SU-DHL-6 (cell line): ENCODE measurements at regions not wholly inside any gene's neighbourhood (a gene's known extent, or its start where the extent isn't known, plus 50 kb on each side); places are given as distances from the start of the nearest gene placed in this dataset.

Source experiments
- H2AFZ ChIP-seq: fragments of 200-600 bp; sonication (generic); 2 replicates; pipeline ENCODE4 v1.6.1; 2014; ENCODE audit warnings: low read depth, mild to moderate bottlenecking, moderate library complexity, mixed read lengths, antibody characterized with exemption, low read length; ENCODE audit not compliant: severe bottlenecking
- H3F3A ChIP-seq: fragments of 200-600 bp; shearing (Covaris generic); 2 replicates; pipeline ENCODE4 v1.6.0; 2016; ENCODE audit warnings: antibody characterized with exemption, mild to moderate bottlenecking; ENCODE audit not compliant: insufficient read depth
- H3K27ac ChIP-seq: fragments of 200-600 bp; sonication (generic); 2 replicates; pipeline ENCODE4 v1.5.1; 2016; ENCODE audit warnings: low read depth, mild to moderate bottlenecking, low read length, moderate library complexity, mixed read lengths
- H3K27me3 ChIP-seq: fragments of 200-600 bp; sonication (generic), shearing (Covaris generic); 2 replicates; pipeline ENCODE4 v1.6.0; 2014; ENCODE audit warnings: mild to moderate bottlenecking, low read length
- H3K36me3 ChIP-seq: fragments of 200-600 bp; sonication (generic); 2 replicates; pipeline ENCODE4 v1.6.1; 2014; ENCODE audit warnings: mild to moderate bottlenecking, low read length, mixed read lengths
- H3K4me2 ChIP-seq: fragments of 300-600, 200-600 bp; shearing (Covaris generic), sonication (generic); 2 replicates; pipeline ENCODE4 v1.6.0; 2014; ENCODE audit warnings: low read length, low read depth, mild to moderate bottlenecking; ENCODE audit not compliant: poor library complexity, severe bottlenecking
- H3K4me3 ChIP-seq: fragments of 200-600 bp; sonication (generic); 2 replicates; pipeline ENCODE4 v1.5.1; 2014; ENCODE audit warnings: antibody characterized with exemption, low read length, mild to moderate bottlenecking, mixed read lengths; ENCODE audit not compliant: insufficient read depth, poor library complexity, severe bottlenecking
- H3K79me2 ChIP-seq: fragments of 200-600 bp; sonication (generic); 2 replicates; pipeline ENCODE4 v1.6.1; 2014; ENCODE audit warnings: mild to moderate bottlenecking, low read length, moderate library complexity; ENCODE audit not compliant: insufficient read depth
- H3K9ac ChIP-seq: fragments of 200-600 bp; sonication (generic); 2 replicates; pipeline ENCODE4 v1.7.0; 2014; ENCODE audit warnings: mild to moderate bottlenecking, low read length
- H3K9me2 ChIP-seq: fragments of 200-600 bp; sonication (generic); replicated peaks from 2 replicates; pipeline ENCODE4 v1.6.1; 2014; ENCODE audit warnings: low read length; ENCODE audit not compliant: insufficient read depth
- H3K9me3 ChIP-seq: fragments of 200-600 bp; sonication (generic); 2 replicates; pipeline ENCODE4 v1.6.1; 2014; ENCODE audit warnings: low read length, mixed read lengths; ENCODE audit not compliant: insufficient read depth
- H4K20me1 ChIP-seq: fragments of 200-600 bp; sonication (generic); 2 replicates; pipeline ENCODE4 v1.6.1; 2014; ENCODE audit warnings: low read depth, mild to moderate bottlenecking, antibody characterized with exemption, low read length, moderate library complexity, mixed read lengths
- EZH2phosphoT487 ChIP-seq: fragments of 200-600 bp; sonication (generic), shearing (Covaris generic); conservative IDR thresholded peaks from 2 replicates; pipeline ENCODE4 v1.6.1; 2018; ENCODE audit warnings: mild to moderate bottlenecking, antibody characterized with exemption, low read length, moderate library complexity, mixed read lengths
- TF ChIP-seq, protein P1 (sequence below): fragments of 200-600 bp; sonication (generic); IDR thresholded peaks from one replicate; pipeline ENCODE4 v1.5.1; 2017; ENCODE audit warnings: antibody characterized with exemption, mild to moderate bottlenecking, low read length, moderate library complexity; ENCODE audit not compliant: insufficient read depth, poor library complexity, severe bottlenecking

DNA sequence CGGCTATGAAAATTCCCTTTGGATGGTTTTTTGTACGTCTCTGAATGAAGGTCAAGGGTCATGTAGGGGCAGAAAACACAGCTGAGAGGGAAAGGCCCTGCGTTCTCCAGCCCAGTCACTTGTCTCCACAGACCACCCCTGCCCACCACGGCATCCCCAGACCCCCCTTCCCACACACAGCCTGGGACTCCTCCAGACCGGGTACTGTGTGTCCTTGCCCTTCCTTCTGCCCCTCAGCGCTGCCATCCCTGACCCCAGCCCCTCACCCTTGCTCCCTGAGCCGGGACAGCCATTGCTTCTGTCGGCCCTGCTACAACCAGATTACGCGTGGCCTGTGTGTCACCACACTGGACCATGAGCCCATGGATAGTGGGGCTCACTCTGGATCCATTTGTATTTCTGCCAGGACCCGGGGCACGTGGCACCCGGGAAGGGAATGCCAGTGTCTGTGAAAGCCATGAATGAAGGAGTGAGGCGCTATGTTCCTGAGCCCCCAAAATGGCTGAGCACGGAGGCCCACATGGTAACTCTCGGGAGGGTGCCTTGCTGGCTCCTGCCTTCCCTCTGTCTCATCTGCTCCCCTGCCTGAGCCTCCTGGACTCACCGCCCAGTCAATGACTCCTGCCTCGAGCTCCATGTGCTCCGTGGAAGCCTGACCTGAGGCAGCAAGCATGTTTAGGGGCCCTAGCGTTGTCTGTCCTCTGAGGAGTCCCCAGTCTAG is 139.1 kb upstream of the FOXF1 start:
- Histone ChIP-seq H3F3A (no peaks in the 10 kb centered on the region), H3K27me3 (no peaks in the 10 kb centered on the region), H3K79me2 (no peaks in the 10 kb centered on the region), H2AFZ (no peak overlapping the region), H3K9me2 (no peaks in the 10 kb centered on the region), H3K27ac (no peak overlapping the region), H3K4me3 (no peak overlapping the region), H3K4me2 (no peak overlapping the region), H4K20me1 (no peaks in the 10 kb centered on the region), H3K36me3 (no peaks in the 10 kb centered on the region), H3K9me3 (no peaks in the 10 kb centered on the region), H3K9ac (no peak overlapping the region)
- TF ChIP-seq EZH2phosphoT487, result no peak
- TF ChIP-seq, protein P1, sequence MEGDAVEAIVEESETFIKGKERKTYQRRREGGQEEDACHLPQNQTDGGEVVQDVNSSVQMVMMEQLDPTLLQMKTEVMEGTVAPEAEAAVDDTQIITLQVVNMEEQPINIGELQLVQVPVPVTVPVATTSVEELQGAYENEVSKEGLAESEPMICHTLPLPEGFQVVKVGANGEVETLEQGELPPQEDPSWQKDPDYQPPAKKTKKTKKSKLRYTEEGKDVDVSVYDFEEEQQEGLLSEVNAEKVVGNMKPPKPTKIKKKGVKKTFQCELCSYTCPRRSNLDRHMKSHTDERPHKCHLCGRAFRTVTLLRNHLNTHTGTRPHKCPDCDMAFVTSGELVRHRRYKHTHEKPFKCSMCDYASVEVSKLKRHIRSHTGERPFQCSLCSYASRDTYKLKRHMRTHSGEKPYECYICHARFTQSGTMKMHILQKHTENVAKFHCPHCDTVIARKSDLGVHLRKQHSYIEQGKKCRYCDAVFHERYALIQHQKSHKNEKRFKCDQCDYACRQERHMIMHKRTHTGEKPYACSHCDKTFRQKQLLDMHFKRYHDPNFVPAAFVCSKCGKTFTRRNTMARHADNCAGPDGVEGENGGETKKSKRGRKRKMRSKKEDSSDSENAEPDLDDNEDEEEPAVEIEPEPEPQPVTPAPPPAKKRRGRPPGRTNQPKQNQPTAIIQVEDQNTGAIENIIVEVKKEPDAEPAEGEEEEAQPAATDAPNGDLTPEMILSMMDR, result no peak

DNA sequence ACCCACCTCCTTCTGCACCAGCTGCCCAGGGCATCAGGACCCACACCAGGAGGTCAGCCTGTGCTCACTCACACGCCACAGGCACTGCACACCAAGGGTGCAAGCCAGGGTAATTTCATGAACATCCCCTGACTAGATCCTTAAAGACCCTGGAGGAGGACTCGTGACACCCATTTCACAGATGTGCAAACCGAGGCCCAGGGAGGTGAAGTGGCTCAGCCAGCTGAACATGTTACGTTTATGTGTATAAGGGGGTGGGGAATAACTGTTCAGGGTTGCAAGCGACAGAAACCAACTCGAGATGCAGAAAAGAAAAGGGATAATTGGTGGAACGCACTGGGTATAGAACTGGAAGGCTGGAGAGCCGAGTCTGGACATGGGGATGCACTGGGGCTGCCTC is 138.1 kb upstream of the FOXF1 start:
- H3K27ac ChIP-seq, result no peak overlapping the region
- TF ChIP-seq, protein P1, result no peak
- TF ChIP-seq EZH2phosphoT487, result no peak
- H3K4me2 ChIP-seq, result no peak overlapping the region
- H3K79me2 ChIP-seq, result no peaks in the 10 kb centered on the region
- H3K9ac ChIP-seq, result no peak overlapping the region
- H3K9me3 ChIP-seq, result no peaks in the 10 kb centered on the region
- no peaks in the 10 kb centered on the region for H3K27me3 ChIP-seq
- H3K36me3 ChIP-seq, result no peaks in the 10 kb centered on the region
- no peaks in the 10 kb centered on the region for H3F3A ChIP-seq
- H3K4me3 ChIP-seq, result no peak overlapping the region
- H3K9me2 ChIP-seq, result no peaks in the 10 kb centered on the region
- no peaks in the 10 kb centered on the region for H4K20me1 ChIP-seq
- H2AFZ ChIP-seq, result no peak overlapping the region

DNA sequence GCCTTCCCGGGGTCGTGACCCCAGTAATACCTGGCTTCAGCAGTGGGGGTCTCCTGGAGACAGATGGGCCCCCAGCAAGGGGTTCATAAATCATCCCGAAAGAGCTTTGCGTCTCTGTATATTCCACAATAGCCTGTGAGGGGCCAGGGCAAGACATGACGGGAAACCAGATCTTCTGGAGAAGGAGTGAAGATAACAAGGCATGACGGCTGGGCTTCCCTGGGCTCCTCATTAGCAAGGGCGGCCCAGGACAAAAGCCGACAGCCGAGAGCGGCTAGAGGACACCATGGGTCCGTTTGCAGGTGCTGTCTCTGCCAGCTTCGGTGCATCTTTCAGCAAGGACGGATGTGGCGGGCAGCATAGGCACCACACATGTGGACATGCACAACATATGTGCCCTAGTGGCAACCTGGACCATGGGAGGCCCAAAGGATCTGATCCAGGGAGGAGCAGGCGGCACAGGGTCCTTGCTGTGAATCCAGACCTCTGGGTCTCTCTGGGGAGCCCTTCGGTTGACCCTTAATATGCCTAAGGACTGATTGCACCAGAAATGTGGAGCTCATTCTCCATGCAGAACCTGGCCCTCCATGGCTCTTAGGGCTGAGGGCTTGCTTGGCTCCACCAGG is 136.9 kb upstream of the FOXF1 start:
- Histone ChIP-seq H4K20me1 (no peaks in the 10 kb centered on the region), H3K9me2 (no peaks in the 10 kb centered on the region), H3F3A (no peaks in the 10 kb centered on the region), H3K36me3 (no peaks in the 10 kb centered on the region), H3K4me2 (no peak overlapping the region), H2AFZ (no peak overlapping the region), H3K9ac (no peak overlapping the region), H3K27me3 (no peaks in the 10 kb centered on the region), H3K27ac (no peak overlapping the region), H3K4me3 (no peak overlapping the region), H3K79me2 (no peaks in the 10 kb centered on the region), H3K9me3 (no peaks in the 10 kb centered on the region)
- TF ChIP-seq EZH2phosphoT487, result no peak

DNA sequence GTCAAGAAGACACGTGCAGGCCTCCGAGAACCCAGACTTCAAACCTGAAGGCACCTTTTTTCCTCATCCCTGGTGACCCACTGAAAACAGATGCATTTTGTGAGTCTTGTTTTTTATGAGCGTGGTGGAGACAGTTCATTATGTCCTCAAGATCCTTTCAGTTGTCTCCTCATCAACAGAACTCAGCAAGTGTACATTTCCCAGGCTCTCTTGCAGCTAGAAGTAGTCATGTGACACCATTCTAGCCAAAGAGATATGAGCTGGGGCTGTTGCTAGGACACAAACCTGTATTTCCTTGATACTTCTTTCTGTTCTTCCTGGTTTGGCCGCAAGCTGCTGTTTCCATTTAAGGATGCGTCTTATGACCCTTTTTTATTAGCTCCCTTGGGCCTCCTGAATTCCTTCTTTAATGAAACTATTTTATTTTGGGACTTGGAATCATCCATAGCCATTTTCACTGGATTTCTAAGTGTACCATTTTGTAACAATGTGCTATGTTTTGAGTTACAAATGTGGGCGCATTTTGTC is 135.7 kb upstream of the FOXF1 start:
- Histone ChIP-seq H2AFZ (no peak overlapping the region), H3K9ac (no peak overlapping the region), H4K20me1 (no peaks in the 10 kb centered on the region), H3K9me3 (no peaks in the 10 kb centered on the region), H3F3A (no peaks in the 10 kb centered on the region), H3K27me3 (no peaks in the 10 kb centered on the region), H3K9me2 (no peaks in the 10 kb centered on the region), H3K79me2 (no peaks in the 10 kb centered on the region), H3K4me3 (no peak overlapping the region), H3K4me2 (no peak overlapping the region), H3K36me3 (no peaks in the 10 kb centered on the region), H3K27ac (no peak overlapping the region)
- TF ChIP-seq, protein P1, result no peak
- TF ChIP-seq EZH2phosphoT487, result no peak
